Right kidney (tissue), 1 donor: ENCODE measurements at regions not wholly inside any gene's neighbourhood (a gene's known extent, or its start where the extent isn't known, plus 50 kb on each side); places are given as distances from the start of the nearest gene placed in this dataset.

Experiments
- DNase-seq: peaks from one replicate; pipeline ENCODE4 v3.0.0-alpha.2; 2016

DNA sequence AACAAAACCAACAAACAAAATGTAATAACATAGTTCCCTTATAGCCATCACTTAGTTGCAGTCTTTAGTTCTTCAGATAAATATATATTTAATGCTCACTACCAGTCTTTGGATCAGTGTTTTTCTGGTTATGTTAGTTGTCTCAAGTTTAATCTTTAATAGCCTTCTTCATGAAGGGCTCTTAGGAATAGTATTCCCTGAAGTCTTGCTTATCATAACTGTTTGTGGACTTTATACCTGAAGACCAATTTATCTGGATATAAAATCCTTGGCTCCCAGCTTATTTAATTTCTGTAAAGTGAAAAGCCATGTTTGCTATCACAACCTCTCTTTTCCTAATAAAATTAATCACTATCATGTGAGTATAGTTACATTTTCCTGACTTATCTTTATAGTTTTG lies 379.7 kb downstream of the ARL6IP6 start:
- no peak for DNase-seq

DNA sequence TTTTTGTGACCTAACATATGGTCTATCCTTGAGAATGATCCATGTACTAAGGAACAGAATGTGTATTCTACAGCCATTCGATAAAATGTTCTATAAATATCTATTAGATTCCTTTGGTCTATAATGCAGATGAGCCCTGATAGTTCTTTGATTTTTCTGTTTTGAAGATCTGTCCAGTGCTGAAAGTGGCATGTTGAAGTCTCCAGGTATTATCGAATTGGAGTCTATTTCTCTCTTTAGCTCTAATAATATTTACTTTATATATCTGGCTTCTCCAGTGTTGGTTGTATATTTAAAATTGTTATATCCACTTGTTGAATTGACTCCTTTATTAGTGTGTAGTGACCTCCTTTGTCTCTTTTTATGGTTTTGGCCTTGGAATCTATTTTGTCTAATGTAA lies 377.9 kb downstream of the ARL6IP6 start:
- no peak for DNase-seq

DNA sequence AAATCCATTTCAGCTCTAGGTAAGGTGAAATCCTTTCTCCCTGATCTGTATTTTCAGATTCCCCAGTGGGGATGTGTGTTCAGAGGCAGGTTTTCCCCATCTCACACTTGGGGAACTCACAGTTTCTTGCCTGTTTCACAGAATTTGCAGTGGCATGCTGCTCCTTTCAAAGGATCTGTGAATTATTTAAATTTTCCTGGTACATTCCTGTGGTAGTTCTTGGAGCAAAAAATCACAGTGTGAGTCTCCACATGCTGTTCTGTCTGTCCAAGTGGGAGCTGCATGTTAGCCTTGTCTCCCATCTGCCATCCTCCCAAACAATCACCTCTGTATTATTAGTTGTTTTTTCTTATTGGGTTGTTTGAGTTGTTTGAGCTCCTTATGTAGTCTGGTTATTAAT lies 372.9 kb downstream of the ARL6IP6 start:
- DNase-seq: no peak

DNA sequence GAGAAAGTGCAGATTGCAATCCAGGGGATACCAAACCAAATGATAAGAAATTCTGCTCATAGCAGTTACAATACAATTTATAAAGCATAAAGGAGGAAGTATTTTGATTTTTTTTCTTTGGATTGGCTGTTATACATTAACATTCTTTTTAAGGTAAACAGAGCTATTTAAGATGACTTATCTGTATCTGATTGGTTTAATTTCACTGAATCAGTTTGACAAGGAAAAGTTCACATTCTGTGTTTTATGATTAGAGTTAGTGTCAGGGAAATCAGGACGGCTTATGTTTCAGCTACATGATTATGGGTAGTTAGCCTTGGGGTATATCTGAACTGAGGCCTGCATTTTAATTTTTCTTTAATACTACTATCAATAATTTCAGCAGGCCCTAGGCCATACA lies 360.9 kb downstream of the ARL6IP6 start:
- DNase-seq: no peak

DNA sequence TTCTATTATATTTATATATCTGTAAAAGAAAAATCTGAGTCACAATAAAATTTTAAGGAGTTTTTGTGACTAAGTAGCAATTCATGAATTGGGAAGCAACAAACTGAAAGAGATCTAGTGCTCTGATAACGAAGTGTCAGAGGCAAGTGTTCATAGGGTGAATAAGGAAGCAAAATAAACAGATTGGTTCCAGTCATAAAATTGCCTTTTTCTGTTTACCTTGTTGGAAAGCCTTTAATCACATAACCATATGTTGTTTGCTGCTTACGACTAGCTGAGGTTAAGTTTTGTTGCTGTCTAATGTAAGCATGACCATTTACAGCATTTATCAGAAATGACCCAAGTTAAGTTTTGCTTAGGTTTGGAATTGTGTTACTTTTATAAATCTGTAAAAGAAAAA lies 358.9 kb downstream of the ARL6IP6 start:
- DNase-seq: no peak

DNA sequence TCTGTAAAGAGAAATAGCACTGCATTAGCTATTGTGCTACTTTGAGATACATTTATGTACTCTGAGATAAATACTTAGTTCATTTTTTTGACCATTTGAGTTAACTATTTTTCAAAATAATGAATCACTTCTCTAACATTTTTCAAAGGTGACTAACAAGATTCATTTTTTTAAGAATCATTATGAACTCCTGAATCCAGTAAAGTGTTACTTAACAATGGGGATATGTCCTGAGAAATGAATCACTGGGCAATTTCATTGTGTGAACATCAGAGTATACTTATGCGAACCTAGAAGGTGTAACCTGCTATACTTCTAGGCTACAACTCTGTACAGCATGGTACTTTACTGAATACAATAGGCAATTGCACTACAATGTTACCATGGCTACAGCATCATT lies 355.8 kb downstream of the ARL6IP6 start:
- DNase-seq: no peak

DNA sequence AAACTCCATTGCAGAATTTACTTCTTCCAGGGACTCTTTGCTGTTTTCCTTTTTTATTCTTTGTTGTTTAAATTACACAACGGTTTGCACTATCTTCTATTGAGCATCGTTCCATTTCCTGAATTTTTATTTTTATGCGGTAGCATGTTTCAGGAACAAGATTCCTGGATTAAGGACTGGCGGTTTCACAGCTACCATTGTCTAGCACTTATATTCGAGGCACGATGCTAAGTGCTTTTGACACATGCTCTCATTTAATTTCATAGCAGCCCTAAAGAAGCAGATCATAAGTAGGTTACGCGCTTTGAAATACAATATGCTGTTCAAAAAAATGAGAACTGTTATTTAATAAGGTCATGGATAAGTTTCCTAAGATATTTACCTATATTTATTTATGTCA lies 354.4 kb downstream of the ARL6IP6 start:
- no peak for DNase-seq

DNA sequence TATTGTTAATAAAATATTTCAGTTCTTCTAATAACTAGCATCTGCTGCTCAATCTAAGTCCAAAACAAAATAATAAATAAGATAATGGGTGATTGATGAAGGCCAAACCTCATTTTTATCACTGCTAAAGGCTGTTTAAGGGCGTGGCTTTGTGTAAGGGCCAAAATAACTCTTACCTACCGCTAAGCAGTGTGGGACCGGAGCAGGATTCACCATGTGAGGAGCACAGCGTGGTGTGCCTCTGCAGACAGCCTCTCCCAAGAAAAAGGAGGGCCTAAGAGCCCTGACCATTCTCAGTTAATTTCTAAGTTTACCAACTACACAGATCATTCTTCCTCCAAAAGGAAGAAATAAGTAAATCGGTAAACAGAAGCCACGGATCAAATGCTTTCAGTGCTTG lies 353.7 kb downstream of the ARL6IP6 start:
- no peak for DNase-seq

DNA sequence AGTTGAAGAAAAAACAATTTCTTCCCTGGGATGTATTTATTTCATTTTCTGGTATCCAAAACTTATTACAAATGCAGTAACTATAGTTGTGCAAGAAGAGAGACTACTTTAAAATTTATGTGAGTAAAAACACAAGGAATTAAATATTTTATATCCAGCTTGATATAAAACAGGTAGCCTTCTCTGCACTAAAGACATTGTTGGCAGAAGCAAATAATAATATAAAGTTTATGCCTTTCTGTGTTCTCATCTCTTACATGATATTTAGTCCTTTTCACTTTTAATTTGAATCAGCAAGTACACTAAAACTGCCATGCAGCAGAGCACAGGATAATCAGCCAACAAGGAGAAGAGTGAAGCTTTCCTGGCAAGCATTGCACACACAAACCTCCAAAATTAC lies 352.7 kb downstream of the ARL6IP6 start:
- DNase-seq: no peak

DNA sequence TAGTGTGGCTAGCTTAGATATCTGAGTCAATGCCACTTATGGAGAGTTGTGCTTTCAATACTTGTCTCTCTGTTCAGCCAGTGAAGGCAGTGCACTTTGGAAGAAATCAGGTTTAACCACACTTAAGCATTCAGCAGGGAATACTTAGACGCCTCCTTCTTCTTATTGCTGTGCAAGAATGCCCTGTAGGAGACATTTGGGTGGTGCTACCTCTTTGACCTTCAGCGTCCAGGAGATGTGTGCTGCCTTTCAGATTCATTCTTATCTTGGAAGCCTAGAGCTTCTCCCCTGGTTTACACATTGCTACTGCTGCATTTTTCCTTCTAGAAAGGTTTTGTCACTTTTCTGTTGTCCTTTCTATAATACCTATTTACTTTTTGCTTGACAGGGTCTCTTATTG lies 350.5 kb downstream of the ARL6IP6 start:
- no peak for DNase-seq

DNA sequence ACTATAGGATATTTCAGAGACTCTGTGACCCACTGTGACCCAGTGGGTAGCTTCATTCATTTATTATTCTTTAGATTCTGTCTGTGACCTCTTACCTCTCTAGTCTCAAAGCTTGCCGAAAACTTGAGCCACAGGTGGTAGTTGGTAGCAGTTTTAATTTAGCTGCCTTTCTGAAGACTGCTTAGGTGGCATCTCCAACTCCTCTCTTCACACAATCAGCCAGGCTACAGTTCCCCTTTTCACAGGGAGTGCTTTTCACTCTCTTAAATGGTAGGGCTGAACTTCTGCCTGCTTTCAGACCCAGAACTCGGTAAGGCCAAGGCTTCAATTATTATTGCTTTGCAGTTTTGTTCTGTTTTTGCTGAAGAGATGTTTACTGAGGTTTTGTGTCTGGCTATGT lies 349.6 kb downstream of the ARL6IP6 start:
- no peak for DNase-seq

DNA sequence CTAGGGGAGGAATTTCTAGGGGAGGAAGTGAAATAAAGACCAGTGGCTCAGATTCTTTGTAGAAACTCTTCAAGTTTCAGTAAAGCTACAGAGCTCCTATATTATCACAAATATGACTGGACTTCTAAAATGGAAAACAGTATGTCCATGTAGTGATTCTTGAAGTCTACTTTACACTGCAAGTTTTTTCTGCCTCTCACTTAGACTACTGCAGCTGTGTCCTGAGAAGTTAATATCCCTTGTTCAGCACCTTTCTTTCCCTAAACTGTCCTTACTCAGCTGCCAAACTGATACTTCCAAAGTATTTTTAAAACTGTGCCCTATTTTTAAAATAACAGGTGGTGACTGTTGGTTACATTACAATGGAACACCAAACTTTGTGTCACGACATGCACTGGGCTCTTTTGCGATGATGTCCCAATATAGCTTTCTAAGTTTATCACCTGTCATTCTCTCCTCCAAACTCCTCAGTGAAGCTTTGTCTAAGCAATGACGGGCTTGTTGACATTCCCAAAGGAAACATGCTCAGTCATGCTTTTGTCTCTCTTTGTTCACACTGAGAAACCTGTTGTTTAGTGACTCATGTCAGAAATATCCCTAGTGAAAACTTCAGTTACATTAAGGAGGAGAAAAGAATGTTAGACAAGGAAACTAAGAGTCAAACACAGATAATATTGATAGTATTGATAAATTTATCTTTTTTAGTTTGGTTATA lies 341.1 kb downstream of the ARL6IP6 start:
- no peak for DNase-seq

DNA sequence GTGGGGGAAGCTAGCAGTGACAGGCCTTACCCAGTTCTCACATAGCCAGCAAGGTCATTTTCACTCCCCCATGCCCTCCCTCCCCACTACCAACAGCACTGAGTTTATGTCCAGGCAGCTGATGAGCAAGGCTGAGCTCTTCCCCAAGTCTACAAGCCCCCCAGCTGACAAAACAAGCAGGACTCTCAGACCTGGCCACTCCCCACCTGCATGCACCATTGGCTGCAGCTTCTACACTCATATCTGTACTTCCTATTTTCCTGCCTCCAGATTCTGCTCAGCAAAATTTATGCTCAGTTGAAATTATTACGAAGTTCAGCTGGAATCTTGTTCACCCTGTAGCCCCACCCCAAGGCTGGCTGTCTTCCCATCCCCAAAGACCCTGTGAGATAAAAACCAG lies 339.3 kb downstream of the ARL6IP6 start:
- DNase-seq: no peak

DNA sequence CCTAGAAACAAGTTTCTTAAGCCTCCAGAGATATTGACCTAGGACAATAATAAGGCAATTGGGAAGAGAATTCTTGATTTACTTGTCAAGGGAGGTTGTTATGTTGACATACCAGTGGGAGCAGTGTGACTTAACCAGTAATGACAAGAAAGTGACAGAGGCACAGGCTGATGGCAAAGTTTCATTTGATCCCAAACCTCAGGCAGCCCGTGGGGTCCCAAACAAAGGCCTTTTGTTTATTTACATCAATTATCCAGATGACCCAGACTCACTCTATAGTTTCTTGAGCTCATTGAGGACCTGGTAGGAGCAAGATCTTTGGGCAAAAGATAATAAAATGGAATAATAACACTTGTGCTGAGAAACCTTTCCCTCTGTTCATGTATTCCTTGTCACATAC lies 336.8 kb downstream of the ARL6IP6 start:
- no peak for DNase-seq

DNA sequence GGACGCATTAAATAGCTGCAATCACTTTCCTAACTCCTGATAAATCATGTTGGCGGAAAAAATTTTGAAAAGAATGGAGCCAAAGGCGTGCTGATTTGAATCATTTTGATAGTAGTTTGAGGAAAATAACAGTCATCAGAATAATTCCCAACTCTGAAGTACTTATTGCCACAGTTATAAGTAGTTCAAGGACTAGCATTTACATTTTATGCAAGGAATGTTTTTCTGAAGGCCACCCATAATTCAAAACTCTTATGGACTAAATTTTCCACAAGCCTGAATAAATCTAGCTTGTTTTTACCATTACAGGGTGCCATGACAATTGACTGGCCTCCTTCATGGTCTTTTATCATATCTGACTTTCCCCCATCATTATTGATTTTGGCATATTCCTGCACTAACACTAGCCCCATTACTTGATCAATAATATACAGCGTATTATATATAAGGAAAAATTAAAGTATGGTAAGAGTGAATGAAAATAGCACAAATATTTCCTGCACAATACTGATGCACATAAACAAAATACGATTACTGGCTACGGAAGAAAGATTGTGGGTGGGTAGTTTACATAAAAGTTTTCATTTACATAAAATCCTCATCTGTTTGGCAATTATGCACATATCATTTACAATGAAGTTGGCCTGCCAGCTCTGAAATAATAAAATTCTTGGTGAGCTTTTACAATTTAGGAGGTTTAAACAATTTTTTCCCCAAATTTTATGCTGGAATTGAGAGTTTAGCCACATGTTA lies 334.6 kb downstream of the ARL6IP6 start:
- no peak for DNase-seq

DNA sequence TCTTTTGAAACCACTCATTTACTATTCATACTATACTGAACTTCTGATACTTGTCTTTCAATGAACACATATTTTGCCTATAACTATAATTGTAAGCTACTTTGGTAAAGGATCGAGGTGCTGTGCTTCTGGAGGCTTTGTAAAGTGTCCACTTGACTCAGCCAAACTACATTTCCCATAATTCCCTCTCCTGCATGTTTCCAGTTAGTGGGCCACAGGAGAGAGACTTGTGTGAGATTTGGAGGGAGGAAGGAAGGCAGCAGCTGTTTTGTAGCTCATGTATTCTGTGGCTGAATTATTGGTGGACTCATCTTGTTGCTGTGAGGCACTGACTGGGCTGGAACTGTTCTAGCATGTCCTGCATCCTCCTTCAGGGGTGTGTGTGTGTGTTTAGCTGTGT lies 328.8 kb downstream of the ARL6IP6 start:
- no peak for DNase-seq

DNA sequence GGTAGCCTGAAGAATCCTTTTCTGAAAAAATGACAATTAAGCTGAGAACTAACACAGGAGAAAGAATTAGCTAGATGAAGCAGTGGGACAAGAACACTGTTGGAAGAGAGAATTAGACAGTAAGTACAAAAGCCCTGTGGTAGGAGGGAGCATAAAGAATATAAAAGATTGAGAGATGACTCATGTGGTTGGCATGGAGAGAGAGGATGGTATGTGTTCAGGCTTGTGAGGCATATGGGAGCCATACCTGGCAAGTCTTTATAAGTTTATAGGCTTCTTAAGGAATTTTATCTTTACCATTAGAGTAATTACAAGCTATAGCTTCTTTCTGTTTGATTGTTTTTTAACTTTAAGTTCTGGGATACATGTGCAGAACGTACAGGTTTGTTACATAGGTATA lies 325.0 kb downstream of the ARL6IP6 start:
- no peak for DNase-seq

DNA sequence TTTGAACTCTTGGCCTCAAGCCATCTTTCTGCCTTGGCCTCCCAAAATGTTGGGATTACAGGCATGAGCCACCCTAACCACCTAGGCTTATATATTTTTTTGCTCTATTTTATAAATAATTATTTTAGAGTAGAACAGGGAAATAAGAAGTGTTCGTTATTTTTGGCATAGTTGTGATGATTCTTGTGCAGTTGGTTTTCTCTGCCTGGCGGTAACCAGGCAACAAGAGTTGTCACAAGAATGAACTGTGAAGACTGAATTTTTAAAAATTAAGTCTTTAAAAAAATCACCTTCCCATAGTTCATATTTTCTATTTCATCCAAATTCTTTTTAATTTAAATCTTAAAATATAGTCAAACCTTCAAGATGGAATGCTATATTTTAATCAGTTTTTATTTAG lies 310.2 kb downstream of the ARL6IP6 start:
- no peak for DNase-seq

DNA sequence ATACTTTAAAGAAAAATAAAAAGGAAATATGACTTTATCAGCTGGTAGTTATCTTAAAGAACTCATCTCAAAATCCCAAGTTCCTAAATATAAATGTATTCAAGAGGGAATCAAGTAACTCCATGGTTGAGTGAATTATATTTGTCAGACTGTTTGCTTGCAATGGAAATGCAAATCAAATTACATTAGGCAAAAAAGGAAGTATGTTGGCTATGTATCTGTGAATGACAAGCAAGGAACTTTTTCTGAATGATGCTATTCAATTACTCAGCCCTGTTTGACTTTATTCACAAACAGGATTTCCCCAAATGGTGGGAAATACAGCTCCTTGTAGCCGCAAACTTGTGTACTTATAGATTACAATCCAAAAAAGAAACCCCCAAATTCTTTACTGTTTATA lies 309.1 kb downstream of the ARL6IP6 start:
- no peak for DNase-seq

DNA sequence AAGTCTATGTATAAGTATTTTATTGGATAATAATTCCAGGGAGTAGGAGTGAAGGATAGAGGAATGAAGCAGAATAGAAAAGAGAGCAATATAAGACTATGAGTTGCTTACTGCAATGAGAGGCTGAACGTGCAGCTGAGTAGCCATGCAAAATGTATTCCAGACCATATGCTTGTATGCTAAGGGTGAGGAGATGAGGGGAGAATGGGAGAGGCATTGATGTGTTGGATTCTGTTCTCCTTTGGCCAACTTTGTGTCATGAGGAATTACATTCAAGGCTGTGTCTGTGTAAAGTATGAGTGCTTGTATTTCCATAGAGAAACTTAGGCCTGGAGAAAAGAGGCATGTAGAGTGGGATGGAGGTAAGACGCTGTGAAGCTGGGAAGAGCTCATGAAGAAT lies 301.8 kb downstream of the ARL6IP6 start:
- DNase-seq: no peak

DNA sequence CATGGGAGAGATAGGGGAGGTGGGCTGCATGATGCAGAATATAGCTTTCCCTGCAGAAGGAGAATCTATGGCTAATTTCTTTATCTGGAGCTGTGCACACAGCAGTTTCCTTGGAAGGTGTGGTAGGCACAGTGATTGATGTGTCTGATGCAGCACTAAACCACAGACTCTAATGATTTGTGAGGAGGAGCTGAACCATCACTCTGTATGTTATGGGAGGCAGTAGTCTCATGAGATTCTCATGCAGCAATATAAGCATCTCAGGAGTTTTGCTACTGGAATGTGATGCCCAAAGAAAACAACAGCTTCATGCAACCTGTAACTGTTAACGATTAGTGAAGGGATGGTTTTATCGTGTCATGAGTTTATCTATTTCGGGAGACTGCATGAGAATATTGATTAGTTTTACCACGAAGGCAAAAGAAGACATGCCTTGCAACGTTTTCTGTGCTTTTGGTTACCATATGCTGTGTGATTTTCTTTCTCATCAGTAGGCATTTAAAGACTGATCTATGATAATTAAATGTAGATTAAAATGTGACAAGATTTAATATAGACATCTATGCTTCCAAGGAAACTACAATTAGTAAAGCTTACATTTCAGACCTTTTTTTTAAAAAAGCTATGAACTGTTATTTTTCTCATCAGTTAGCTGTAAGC lies 286.8 kb downstream of the ARL6IP6 start:
- no peak for DNase-seq

DNA sequence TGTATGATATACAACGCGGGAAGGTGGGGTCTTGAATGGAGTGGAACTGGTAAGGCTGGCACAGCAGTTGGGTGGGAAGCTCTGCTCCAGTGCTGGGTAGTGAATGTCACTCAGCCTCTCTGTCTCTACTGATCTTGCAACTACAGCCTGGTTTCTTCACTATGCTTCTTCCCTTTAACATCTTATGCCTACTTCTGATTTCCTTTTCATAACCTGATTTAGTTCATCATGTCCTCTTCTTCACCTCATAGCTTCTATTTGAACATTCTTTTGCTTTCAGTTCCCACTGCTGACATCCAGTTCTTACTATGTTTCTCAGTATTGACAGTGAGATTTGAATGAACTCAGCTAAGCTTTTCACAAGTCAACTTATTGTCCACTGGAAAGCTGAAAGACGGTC lies 286.2 kb downstream of the ARL6IP6 start:
- DNase-seq: no peak

DNA sequence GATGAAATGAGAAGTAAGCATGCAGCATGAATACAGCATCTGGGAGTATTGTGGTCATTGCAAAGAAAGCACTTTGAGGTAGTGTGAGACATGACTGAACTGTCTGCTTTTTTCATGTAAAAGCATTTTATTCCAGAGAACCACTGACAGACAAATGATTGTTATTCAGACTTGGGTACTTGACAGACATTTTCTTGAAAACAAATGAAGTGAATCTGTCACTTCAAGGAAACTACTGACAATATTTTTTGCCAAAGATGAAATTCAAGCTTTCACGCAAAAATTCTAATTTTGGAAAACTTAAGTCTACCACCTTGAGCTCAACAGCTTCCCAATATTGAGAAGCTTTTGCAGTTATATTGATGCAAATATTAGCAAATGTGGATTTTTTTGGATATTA lies 255.7 kb downstream of the ARL6IP6 start:
- no peak for DNase-seq

DNA sequence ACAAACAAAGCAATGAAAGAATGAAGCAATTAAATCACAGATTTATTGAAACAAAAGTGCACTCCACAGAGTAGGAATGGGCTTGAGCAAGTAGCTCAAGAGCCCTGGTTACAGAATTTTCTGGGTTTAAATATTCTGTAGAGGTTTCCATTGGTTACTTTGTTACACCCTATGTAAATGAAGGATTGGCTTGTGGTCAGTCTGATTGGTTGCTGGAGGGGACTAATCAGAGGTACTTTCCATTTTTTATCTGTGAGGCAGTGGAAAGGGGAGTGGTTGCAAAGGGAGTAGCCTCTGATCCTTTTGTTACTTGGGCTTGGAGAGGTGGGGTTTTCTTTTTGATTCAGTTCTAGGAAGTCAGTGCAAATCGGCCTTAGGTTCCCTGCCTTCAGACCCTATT lies 253.3 kb downstream of the ARL6IP6 start:
- DNase-seq: no peak
